Brain microvascular endothelial cell (primary cell): ENCODE measurements at regions not wholly inside any gene's neighbourhood (a gene's known extent, or its start where the extent isn't known, plus 50 kb on each side); places are given as distances from the start of the nearest gene placed in this dataset.

Source experiments
- DNase-seq: peaks from one replicate; pipeline ENCODE4 v3.0.0-alpha.2; 2020
- H3K27ac ChIP-seq: fragments of 250-450 bp; sonication (Bioruptor Pico); 2 replicates; pipeline ENCODE4 v1.5.1; 2020; ENCODE audit warnings: mild to moderate bottlenecking, moderate library complexity
- H3K27me3 ChIP-seq: fragments of 250-450 bp; sonication (Bioruptor Pico); replicated peaks from 2 replicates; pipeline ENCODE4 v1.5.1; 2020; ENCODE audit warnings: mild to moderate bottlenecking
- H3K36me3 ChIP-seq: fragments of 250-450 bp; sonication (Bioruptor Pico); replicated peaks from 2 replicates; pipeline ENCODE4 v1.5.1; 2020; ENCODE audit warnings: mild to moderate bottlenecking
- H3K4me3 ChIP-seq: 2 replicates; pipeline ENCODE4 v1.5.1; 2011; ENCODE audit warnings: low read depth, mild to moderate bottlenecking, control low read depth, low read length, moderate library complexity
- in situ Hi-C: cut with HindIII; loops from 2 replicates; pipeline ENCODE4 v1.10.0; 2017; ENCODE audit warnings: low sequenced_read_pairs, low pct_ligation_motif_present
- TF ChIP-seq, protein P1 (sequence below): IDR thresholded peaks from 2 replicates; pipeline ENCODE4 v1.5.1; 2011; ENCODE audit warnings: low read depth, mild to moderate bottlenecking, moderate library complexity, low read length, control low read depth, inconsistent platforms; ENCODE audit errors: missing control alignments

GRCh38 chr11:122031813-122032212 is 84.2 kb downstream of the BLID start:
- TF ChIP-seq, protein P1, sequence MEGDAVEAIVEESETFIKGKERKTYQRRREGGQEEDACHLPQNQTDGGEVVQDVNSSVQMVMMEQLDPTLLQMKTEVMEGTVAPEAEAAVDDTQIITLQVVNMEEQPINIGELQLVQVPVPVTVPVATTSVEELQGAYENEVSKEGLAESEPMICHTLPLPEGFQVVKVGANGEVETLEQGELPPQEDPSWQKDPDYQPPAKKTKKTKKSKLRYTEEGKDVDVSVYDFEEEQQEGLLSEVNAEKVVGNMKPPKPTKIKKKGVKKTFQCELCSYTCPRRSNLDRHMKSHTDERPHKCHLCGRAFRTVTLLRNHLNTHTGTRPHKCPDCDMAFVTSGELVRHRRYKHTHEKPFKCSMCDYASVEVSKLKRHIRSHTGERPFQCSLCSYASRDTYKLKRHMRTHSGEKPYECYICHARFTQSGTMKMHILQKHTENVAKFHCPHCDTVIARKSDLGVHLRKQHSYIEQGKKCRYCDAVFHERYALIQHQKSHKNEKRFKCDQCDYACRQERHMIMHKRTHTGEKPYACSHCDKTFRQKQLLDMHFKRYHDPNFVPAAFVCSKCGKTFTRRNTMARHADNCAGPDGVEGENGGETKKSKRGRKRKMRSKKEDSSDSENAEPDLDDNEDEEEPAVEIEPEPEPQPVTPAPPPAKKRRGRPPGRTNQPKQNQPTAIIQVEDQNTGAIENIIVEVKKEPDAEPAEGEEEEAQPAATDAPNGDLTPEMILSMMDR: no peak
- Histone ChIP-seq H3K36me3 (no peaks in the 10 kb centered on the region), H3K4me3 (no peak overlapping the region), H3K27ac (no peak overlapping the region), H3K27me3 (no peaks in the 10 kb centered on the region)
- no peak for DNase-seq
- in situ Hi-C loops: no loop called here

GRCh38 chr11:122030286-122030685 is 85.7 kb downstream of the BLID start:
- in situ Hi-C loops: no loop called here
- DNase-seq: no peak
- Histone ChIP-seq H3K4me3 (no peak overlapping the region), H3K36me3 (no peaks in the 10 kb centered on the region), H3K27ac (no peak overlapping the region), H3K27me3 (no peaks in the 10 kb centered on the region)
- TF ChIP-seq, protein P1: no peak

GRCh38 chr11:122028545-122028944 is 87.5 kb downstream of the BLID start:
- Histone ChIP-seq H3K27ac (no peak overlapping the region), H3K4me3 (no peak overlapping the region), H3K36me3 (no peaks in the 10 kb centered on the region), H3K27me3 (no peaks in the 10 kb centered on the region)
- TF ChIP-seq, protein P1: no peak
- DNase-seq: no peak
- in situ Hi-C loops: no loop called here

DNA sequence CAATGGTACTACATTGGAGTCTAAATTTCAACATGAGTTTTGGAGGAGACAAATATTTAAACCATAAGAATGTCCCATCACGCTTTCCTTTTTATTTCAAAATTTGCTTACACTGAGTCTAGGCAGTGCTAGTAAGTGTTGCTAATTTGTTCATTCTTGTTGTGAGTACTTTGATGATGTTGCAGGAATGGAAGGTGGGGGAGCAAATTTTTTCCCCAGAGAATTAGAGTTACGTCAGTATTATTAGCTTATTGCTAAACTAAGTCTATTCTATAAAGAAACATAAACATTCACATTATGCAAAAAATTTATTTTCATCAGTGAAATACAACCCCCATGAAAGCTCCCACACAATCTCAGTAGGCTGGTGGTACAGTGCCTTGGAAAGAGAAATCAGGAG is 88.0 kb downstream of the BLID start:
- Histone ChIP-seq H3K36me3 (no peaks in the 10 kb centered on the region), H3K27me3 (no peaks in the 10 kb centered on the region), H3K27ac (no peak overlapping the region), H3K4me3 (no peak overlapping the region)
- DNase-seq: no peak
- TF ChIP-seq, protein P1: no peak
- in situ Hi-C loops: no loop called here

GRCh38 chr11:122025757-122026156 is 90.3 kb downstream of the BLID start:
- no peaks in the 10 kb centered on the region for H3K36me3 ChIP-seq
- H3K4me3 ChIP-seq: no peak overlapping the region
- in situ Hi-C loops: no loop called here
- no peak overlapping the region for H3K27ac ChIP-seq
- TF ChIP-seq, protein P1: no peak
- no peaks in the 10 kb centered on the region for H3K27me3 ChIP-seq
- no peak for DNase-seq

GRCh38 chr11:122024278-122024677 is 91.7 kb downstream of the BLID start:
- in situ Hi-C loops: no loop called here
- no peaks in the 10 kb centered on the region for H3K27me3 ChIP-seq
- no peak overlapping the region for H3K4me3 ChIP-seq
- TF ChIP-seq, protein P1: no peak
- no peak overlapping the region for H3K27ac ChIP-seq
- H3K36me3 ChIP-seq: no peaks in the 10 kb centered on the region
- DNase-seq: no peak
